Testis (tissue), 2 donors: ENCODE measurements at regions not wholly inside any gene's neighbourhood (a gene's known extent, or its start where the extent isn't known, plus 50 kb on each side); places are given as distances from the start of the nearest gene placed in this dataset.

ENCODE experiments used
- DNase-seq: peaks from one replicate; pipeline ENCODE4 v3.0.0-alpha.2; 2019
- H3K27ac ChIP-seq, 2 donors: fragments of 200-600 bp; sonication (generic); one replicate each; pipeline ENCODE4 v1.5.1; 2019
- H3K27me3 ChIP-seq: fragments of 200-600 bp; sonication (generic); one replicate; pipeline ENCODE4 v1.5.1; 2019
- H3K36me3 ChIP-seq: fragments of 200-600 bp; sonication (generic); one replicate; pipeline ENCODE4 v1.5.1; 2017; ENCODE audit warnings: low read depth; ENCODE audit errors: missing control alignments
- H3K4me1 ChIP-seq: fragments of 200-600 bp; sonication (generic); one replicate; pipeline ENCODE4 v1.5.1; 2019
- H3K4me3 ChIP-seq, 2 donors: fragments of 200-600 bp; sonication (generic); one replicate each; pipeline ENCODE4 v1.5.1; 2017 to 2019
- H3K9me3 ChIP-seq: fragments of 200-600 bp; sonication (generic); one replicate; pipeline ENCODE4 v1.5.1; 2017
- POLR2A ChIP-seq: fragments of 450-650 bp; IDR thresholded peaks from one replicate; pipeline ENCODE4 v1.6.1; 2017; ENCODE audit warnings: antibody characterized with exemption, mild to moderate bottlenecking, moderate library complexity
- WGBS, 2 donors: methylation state at CpG; one replicate each; pipeline ENCODE4 v1.1.5; 2018; 5-methylcytosine and 5-hydroxymethylcytosine counted together
- intact Hi-C: fragments of 100-400 bp; cut with DNase I; formaldehyde crosslinking; loops from one replicate; pipeline ENCODE4 v1.15.1; 2023; ENCODE audit warnings: low total_unique reads
- TF ChIP-seq, protein P1 (sequence below), 3 experiments: fragments of 450-650 bp in 2 of 3; fragments of 200-600 bp in 1 of 3; sonication (generic) in 1 of 3; IDR thresholded peaks; one replicate each; pipeline ENCODE4 v1.5.1; 2016 to 2019; ENCODE audit warnings: antibody characterized with exemption in 3 of 3, mild to moderate bottlenecking in 2 of 3, moderate library complexity in 1 of 3

DNA sequence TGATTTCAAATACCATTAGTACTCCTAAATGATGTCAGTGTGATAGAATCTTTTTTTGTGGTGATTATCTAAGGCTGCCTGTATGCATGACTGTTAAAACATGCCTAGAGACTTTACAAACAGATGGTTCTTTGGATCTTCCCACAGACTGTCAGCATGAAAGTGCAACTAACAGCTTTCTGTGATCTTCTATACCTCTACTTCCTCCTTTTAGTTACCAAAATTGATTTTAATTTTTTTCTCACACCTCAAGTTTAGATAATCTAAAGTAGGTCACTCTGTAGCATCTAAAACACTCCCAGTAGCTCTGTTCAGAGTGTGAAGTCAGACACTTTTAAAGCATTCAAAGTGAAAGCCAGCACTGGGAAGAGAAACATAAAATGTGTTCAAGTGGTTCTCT lies 534.5 kb downstream of the PTPRC start:
- no peaks in the 10 kb centered on the region for H3K4me1 ChIP-seq
- no peak for TF ChIP-seq POLR2A
- TF ChIP-seq, protein P1, sequence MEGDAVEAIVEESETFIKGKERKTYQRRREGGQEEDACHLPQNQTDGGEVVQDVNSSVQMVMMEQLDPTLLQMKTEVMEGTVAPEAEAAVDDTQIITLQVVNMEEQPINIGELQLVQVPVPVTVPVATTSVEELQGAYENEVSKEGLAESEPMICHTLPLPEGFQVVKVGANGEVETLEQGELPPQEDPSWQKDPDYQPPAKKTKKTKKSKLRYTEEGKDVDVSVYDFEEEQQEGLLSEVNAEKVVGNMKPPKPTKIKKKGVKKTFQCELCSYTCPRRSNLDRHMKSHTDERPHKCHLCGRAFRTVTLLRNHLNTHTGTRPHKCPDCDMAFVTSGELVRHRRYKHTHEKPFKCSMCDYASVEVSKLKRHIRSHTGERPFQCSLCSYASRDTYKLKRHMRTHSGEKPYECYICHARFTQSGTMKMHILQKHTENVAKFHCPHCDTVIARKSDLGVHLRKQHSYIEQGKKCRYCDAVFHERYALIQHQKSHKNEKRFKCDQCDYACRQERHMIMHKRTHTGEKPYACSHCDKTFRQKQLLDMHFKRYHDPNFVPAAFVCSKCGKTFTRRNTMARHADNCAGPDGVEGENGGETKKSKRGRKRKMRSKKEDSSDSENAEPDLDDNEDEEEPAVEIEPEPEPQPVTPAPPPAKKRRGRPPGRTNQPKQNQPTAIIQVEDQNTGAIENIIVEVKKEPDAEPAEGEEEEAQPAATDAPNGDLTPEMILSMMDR (IDR thresholded peaks at IDR 0.05) = no peak
- no peaks in the 10 kb centered on the region for H3K36me3 ChIP-seq
- no peaks in the 10 kb centered on the region for H3K27me3 ChIP-seq
- DNase-seq = no peak
- intact Hi-C loops = no loop called here
- no peaks in the 10 kb centered on the region for H3K9me3 ChIP-seq
- H3K27ac ChIP-seq = no peak overlapping the region
- H3K4me3 ChIP-seq = no peak overlapping the region

DNA sequence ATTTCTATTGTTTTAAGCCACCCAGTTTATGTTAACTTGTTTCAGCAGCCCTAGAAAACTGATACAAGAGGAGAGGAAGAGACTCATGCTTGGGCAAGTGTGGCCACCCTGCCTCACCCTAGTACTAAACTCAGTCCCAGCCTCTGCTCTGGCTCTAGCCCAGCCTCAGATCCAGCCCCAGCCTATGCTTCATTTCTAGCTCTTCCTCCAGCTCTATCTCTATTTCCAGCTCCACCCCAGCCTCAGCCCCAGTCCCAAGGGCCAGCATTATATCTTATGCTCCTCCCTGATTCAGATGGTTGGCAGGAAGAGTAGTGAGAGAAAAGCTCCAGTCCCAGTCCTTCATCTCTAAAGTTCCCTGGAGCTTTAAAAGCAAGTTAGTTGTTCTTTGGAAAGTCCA lies 535.5 kb downstream of the PTPRC start:
- no peak overlapping the region for H3K4me3 ChIP-seq
- no peak overlapping the region for H3K27ac ChIP-seq
- H3K27me3 ChIP-seq = no peaks in the 10 kb centered on the region
- DNase-seq = no peak
- intact Hi-C loops = no loop called here
- TF ChIP-seq, protein P1 (IDR thresholded peaks at IDR 0.05) = no peak
- TF ChIP-seq POLR2A = no peak
- no peaks in the 10 kb centered on the region for H3K9me3 ChIP-seq
- no peaks in the 10 kb centered on the region for H3K4me1 ChIP-seq
- H3K36me3 ChIP-seq = no peaks in the 10 kb centered on the region

DNA sequence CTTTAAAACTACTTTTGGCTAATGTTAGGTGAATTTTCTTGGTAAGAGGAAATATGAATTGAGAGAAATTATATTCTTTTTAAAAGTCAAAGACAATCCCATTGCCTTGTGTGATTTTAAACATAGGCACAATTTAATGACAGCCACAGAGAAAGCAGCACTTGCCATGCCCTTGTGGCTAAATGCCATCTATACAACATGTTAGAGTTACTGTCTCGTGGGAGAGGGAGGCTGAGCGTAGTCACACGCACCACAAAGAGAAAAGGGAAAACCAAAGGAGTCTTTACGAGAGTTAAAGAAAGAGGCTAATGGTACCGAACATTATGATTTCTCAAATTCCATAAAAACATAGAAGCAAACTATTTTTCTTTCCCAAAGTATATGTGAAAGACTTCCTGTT lies 537.9 kb downstream of the PTPRC start:
- Histone ChIP-seq H3K27me3 (no peaks in the 10 kb centered on the region), H3K36me3 (no peaks in the 10 kb centered on the region), H3K4me3 (no peak overlapping the region), H3K9me3 (no peaks in the 10 kb centered on the region), H3K27ac (no peak overlapping the region), H3K4me1 (no peaks in the 10 kb centered on the region)
- 84 to 85% methylated on average over 5 of the region's 5 CpGs for WGBS, 2 donors
- no peak for TF ChIP-seq POLR2A
- TF ChIP-seq, protein P1 (IDR thresholded peaks at IDR 0.05) = no peak
- no peak for DNase-seq
- intact Hi-C loops = no loop called here

DNA sequence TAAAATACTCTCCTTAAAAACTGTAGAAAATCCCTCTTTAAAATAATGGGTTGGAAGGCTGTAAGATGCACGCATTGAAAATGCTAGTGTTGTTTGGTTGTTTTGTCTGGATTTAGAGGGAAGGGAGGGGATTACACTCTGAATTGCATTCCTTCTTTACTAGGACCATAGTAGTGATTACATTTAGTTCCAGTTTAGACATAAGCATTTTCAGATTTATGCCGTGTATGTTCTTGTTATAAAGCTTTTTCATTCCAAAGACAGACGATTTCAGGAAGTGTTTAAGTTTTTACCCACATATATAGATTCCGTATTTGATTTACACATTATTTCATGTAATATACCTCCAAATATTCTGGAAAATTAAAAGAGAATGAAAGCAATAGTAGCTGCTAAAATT lies 538.4 kb downstream of the PTPRC start:
- no peak overlapping the region for H3K4me3 ChIP-seq
- H3K4me1 ChIP-seq = no peaks in the 10 kb centered on the region
- no peak overlapping the region for H3K27ac ChIP-seq
- WGBS, 2 donors = 91 to 93% methylated on average over 4 of the region's 4 CpGs
- no peaks in the 10 kb centered on the region for H3K9me3 ChIP-seq
- no peak for DNase-seq
- intact Hi-C loops = no loop called here
- H3K36me3 ChIP-seq = no peaks in the 10 kb centered on the region
- TF ChIP-seq, protein P1 (IDR thresholded peaks at IDR 0.05) = no peak
- no peak for TF ChIP-seq POLR2A
- H3K27me3 ChIP-seq = no peaks in the 10 kb centered on the region

DNA sequence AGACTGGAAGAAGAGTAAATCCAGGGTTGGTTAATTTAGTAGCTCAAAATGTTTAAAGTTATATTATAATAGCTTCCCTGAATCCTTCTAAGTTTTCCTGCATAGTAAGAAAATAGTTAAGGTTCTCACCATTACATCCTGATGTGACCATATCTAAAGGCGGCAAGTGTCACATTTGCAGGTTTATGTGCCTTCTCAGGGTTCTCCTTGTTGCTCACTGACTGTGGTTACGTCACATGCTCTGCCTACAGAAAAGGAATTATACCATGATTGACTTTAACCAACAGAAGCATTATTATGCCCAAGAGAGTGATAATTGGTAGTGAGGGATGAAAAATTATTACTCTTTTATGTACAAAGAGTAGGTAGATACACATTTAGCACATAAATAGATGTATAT lies 539.8 kb downstream of the PTPRC start:
- Histone ChIP-seq H3K4me1 (no peaks in the 10 kb centered on the region), H3K4me3 (no peak overlapping the region), H3K27me3 (no peaks in the 10 kb centered on the region), H3K9me3 (no peaks in the 10 kb centered on the region), H3K36me3 (no peaks in the 10 kb centered on the region), H3K27ac (no peak overlapping the region)
- TF ChIP-seq POLR2A = no peak
- TF ChIP-seq, protein P1 (IDR thresholded peaks at IDR 0.05) = no peak
- 95 to 96% methylated on average over 2 of the region's 2 CpGs for WGBS, 2 donors
- intact Hi-C loops = no loop called here
- DNase-seq = no peak
